MM.1S (cell line): ENCODE measurements at regions not wholly inside any gene's neighbourhood (a gene's known extent, or its start where the extent isn't known, plus 50 kb on each side); places are given as distances from the start of the nearest gene placed in this dataset.

Experiments used
- CTCF ChIP-seq: fragments of 300-600 bp; sonication (generic); IDR thresholded peaks from 2 replicates; pipeline ENCODE4 v1.5.1; 2016; ENCODE audit warnings: antibody characterized with exemption, low read length, mixed read lengths
- EZH2 ChIP-seq: fragments of 300-600 bp; sonication (generic); optimal IDR thresholded peaks from 2 replicates; pipeline ENCODE3; 2017; ENCODE audit warnings: low read depth, mild to moderate bottlenecking, antibody characterized with exemption, low read length, mixed read lengths
- EZH2phosphoT487 ChIP-seq: fragments of 300-600 bp; sonication (generic); IDR thresholded peaks from 2 replicates; pipeline ENCODE4 v1.6.1; 2018; ENCODE audit warnings: antibody characterized with exemption, low read length

- TF ChIP-seq CTCF (no peak), EZH2 (no peak), EZH2phosphoT487 (no peak)
These were observed 475.6 kb downstream of the KLF12 start for GRCh38 chr13:73658639-73659038.
